OCI-LY1 (cell line): ENCODE measurements at regions not wholly inside any gene's neighbourhood (a gene's known extent, or its start where the extent isn't known, plus 50 kb on each side); places are given as distances from the start of the nearest gene placed in this dataset.

Experiments used
- H2AFZ ChIP-seq: fragments of 200-600 bp; sonication (generic), shearing (Covaris generic); 2 replicates; pipeline ENCODE4 v1.6.0; 2014; ENCODE audit warnings: antibody characterized with exemption, mild to moderate bottlenecking, low read length
- H3F3A ChIP-seq: fragments of 200-600 bp; sonication (generic), shearing (Covaris generic); 2 replicates; pipeline ENCODE4 v1.6.0; 2014; ENCODE audit warnings: mild to moderate bottlenecking, antibody characterized with exemption, low read length, moderate library complexity; ENCODE audit not compliant: insufficient read depth
- H3K27ac ChIP-seq: fragments of 200-600 bp; sonication (generic); 2 replicates; pipeline ENCODE4 v1.5.1; 2014; ENCODE audit warnings: low read length, mixed run types, mild to moderate bottlenecking, low read depth; ENCODE audit not compliant: poor library complexity, severe bottlenecking
- H3K27me3 ChIP-seq: fragments of 200-600 bp; sonication (generic); 2 replicates; pipeline ENCODE4 v1.6.0; 2014; ENCODE audit warnings: antibody characterized with exemption, mild to moderate bottlenecking, low read length, moderate library complexity; ENCODE audit not compliant: insufficient read depth
- H3K36me3 ChIP-seq: fragments of 200-600 bp; sonication (generic); 2 replicates; pipeline ENCODE4 v1.6.1; 2014; ENCODE audit warnings: mild to moderate bottlenecking, antibody characterized with exemption, low read length, moderate library complexity, mixed read lengths; ENCODE audit not compliant: insufficient read depth
- H3K4me1 ChIP-seq: fragments of 200-600 bp; sonication (generic); 2 replicates; pipeline ENCODE4 v1.5.1; 2014; ENCODE audit warnings: mild to moderate bottlenecking, low read length, moderate library complexity; ENCODE audit not compliant: insufficient read depth, severe bottlenecking
- H3K4me2 ChIP-seq: fragments of 200-600 bp; sonication (generic), shearing (Covaris generic); 2 replicates; pipeline ENCODE4 v1.6.1; 2014; ENCODE audit warnings: low read length
- H3K4me3 ChIP-seq: fragments of 200-600 bp; sonication (generic); 2 replicates; pipeline ENCODE4 v1.5.1; 2014; ENCODE audit warnings: low read length, low read depth, mild to moderate bottlenecking, mixed read lengths; ENCODE audit not compliant: poor library complexity, severe bottlenecking
- H3K79me2 ChIP-seq: fragments of 200-600 bp; shearing (Covaris generic); 2 replicates; pipeline ENCODE4 v1.6.1; 2016; ENCODE audit warnings: mixed run types, low read length, mixed read lengths; ENCODE audit not compliant: insufficient read depth
- H3K9ac ChIP-seq: fragments of 200-600 bp; sonication (generic), shearing (Covaris generic); 2 replicates; pipeline ENCODE4 v1.6.1; 2014; ENCODE audit warnings: mild to moderate bottlenecking, low read length, mixed read lengths
- H3K9me2 ChIP-seq: fragments of 200-600 bp; sonication (generic), shearing (Covaris generic); 2 replicates; pipeline ENCODE4 v1.6.1; 2014; ENCODE audit warnings: low read depth, mild to moderate bottlenecking, low read length, mixed read lengths
- H3K9me3 ChIP-seq: fragments of 200-600 bp; shearing (Covaris generic); 2 replicates; pipeline ENCODE4 v1.6.1; 2014; ENCODE audit warnings: low read length, mixed read lengths
- H4K20me1 ChIP-seq: fragments of 200-600 bp; sonication (generic), shearing (Covaris generic); 2 replicates; pipeline ENCODE4 v1.6.0; 2016; ENCODE audit warnings: mild to moderate bottlenecking, low read length; ENCODE audit not compliant: insufficient read depth
- CTCF ChIP-seq: fragments of 200-600 bp; sonication (generic), shearing (Covaris generic); IDR thresholded peaks from 2 replicates; pipeline ENCODE4 v1.5.1; 2017; ENCODE audit warnings: mild to moderate bottlenecking, antibody characterized with exemption, low read length, moderate library complexity, mixed read lengths
- EZH2 ChIP-seq: fragments of 200-600 bp; sonication (generic), shearing (Covaris generic); IDR thresholded peaks from 2 replicates; pipeline ENCODE4 v1.8.0; 2017; ENCODE audit warnings: borderline replicate concordance, mixed run types, mild to moderate bottlenecking, antibody characterized with exemption, low read length, moderate library complexity, mixed read lengths

GRCh38 chr6:94424692-94425091, 1005.3 kb upstream of the EPHA7 start:
- no peak overlapping the region for H3K4me2 ChIP-seq
- no peak overlapping the region for H3K9ac ChIP-seq
- TF ChIP-seq EZH2 (no peak), CTCF (no peak)
- no peaks in the 10 kb centered on the region for H3K4me1 ChIP-seq
- H3F3A ChIP-seq: no peaks in the 10 kb centered on the region
- H2AFZ ChIP-seq: no peak overlapping the region
- no peaks in the 10 kb centered on the region for H4K20me1 ChIP-seq
- no peaks in the 10 kb centered on the region for H3K9me2 ChIP-seq
- H3K27me3 ChIP-seq: no peaks in the 10 kb centered on the region
- no peaks in the 10 kb centered on the region for H3K79me2 ChIP-seq
- H3K4me3 ChIP-seq: no peak overlapping the region
- H3K36me3 ChIP-seq: no peaks in the 10 kb centered on the region
- no peaks in the 10 kb centered on the region for H3K9me3 ChIP-seq
- H3K27ac ChIP-seq: no peak overlapping the region

- H3K9ac ChIP-seq: no peak overlapping the region
- H3K27ac ChIP-seq: no peak overlapping the region
- H3K36me3 ChIP-seq: no peaks in the 10 kb centered on the region
- H3K4me1 ChIP-seq: no peaks in the 10 kb centered on the region
- H3K79me2 ChIP-seq: no peaks in the 10 kb centered on the region
- no peaks in the 10 kb centered on the region for H3K27me3 ChIP-seq
- no peaks in the 10 kb centered on the region for H3K9me2 ChIP-seq
- no peak overlapping the region for H2AFZ ChIP-seq
- no peaks in the 10 kb centered on the region for H3F3A ChIP-seq
- no peaks in the 10 kb centered on the region for H4K20me1 ChIP-seq
- TF ChIP-seq CTCF: no peak
- no peak for TF ChIP-seq EZH2
- H3K4me3 ChIP-seq: no peak overlapping the region
- H3K9me3 ChIP-seq: no peaks in the 10 kb centered on the region
- no peak overlapping the region for H3K4me2 ChIP-seq
These were observed 998.0 kb upstream of the EPHA7 start for GRCh38 chr6:94417363-94417762.

GRCh38 chr6:94414041-94414440, 994.7 kb upstream of the EPHA7 start:
- Histone ChIP-seq H3K4me1 (no peaks in the 10 kb centered on the region), H3K79me2 (no peaks in the 10 kb centered on the region), H4K20me1 (no peaks in the 10 kb centered on the region), H3K27ac (no peak overlapping the region), H3K4me3 (no peak overlapping the region), H3K9me3 (no peaks in the 10 kb centered on the region), H3K27me3 (no peaks in the 10 kb centered on the region), H3F3A (no peaks in the 10 kb centered on the region), H2AFZ (no peak overlapping the region), H3K9ac (no peak overlapping the region), H3K36me3 (no peaks in the 10 kb centered on the region), H3K9me2 (no peaks in the 10 kb centered on the region), H3K4me2 (no peak overlapping the region)
- TF ChIP-seq CTCF: no peak
- no peak for TF ChIP-seq EZH2
